Ammon's horn (tissue), 1 donor: ENCODE measurements at regions not wholly inside any gene's neighbourhood (a gene's known extent, or its start where the extent isn't known, plus 50 kb on each side); places are given as distances from the start of the nearest gene placed in this dataset.

Experiments used
- DNase-seq: peaks from one replicate; pipeline ENCODE4 v3.0.0-alpha.2; 2016; ENCODE audit warnings: low spot score

GRCh38 chr1:177472567-177472966 lies 301.8 kb downstream of the BRINP2 start:
- no peak for DNase-seq

GRCh38 chr1:177471244-177471643 lies 300.5 kb downstream of the BRINP2 start:
- no peak for DNase-seq

- DNase-seq, result no peak
Measured at GRCh38 chr1:177469519-177469918, 298.8 kb downstream of the BRINP2 start.

- no peak for DNase-seq
Measured at GRCh38 chr1:177466286-177466685, 295.5 kb downstream of the BRINP2 start.

GRCh38 chr1:177464686-177465085 lies 293.9 kb downstream of the BRINP2 start:
- DNase-seq, result no peak

- no peak for DNase-seq
Measured at GRCh38 chr1:177451191-177451590, 280.4 kb downstream of the BRINP2 start.

- no peak for DNase-seq
Measured at GRCh38 chr1:177448652-177449357, 278.0 kb downstream of the BRINP2 start.

GRCh38 chr1:177448036-177448615 lies 277.4 kb downstream of the BRINP2 start:
- DNase-seq, result no peak

- no peak for DNase-seq
Measured at GRCh38 chr1:177444997-177445746, 274.4 kb downstream of the BRINP2 start.

GRCh38 chr1:177443003-177443402 lies 272.2 kb downstream of the BRINP2 start:
- DNase-seq, result no peak

GRCh38 chr1:177442584-177442983 lies 271.8 kb downstream of the BRINP2 start:
- DNase-seq, result no peak

- no peak for DNase-seq
Measured at GRCh38 chr1:177441281-177441680, 270.5 kb downstream of the BRINP2 start.

GRCh38 chr1:177440821-177441220 lies 270.1 kb downstream of the BRINP2 start:
- DNase-seq, result no peak

- DNase-seq, result no peak
Measured at GRCh38 chr1:177439301-177439700, 268.5 kb downstream of the BRINP2 start.

- DNase-seq, result no peak
Measured at GRCh38 chr1:177435364-177435763, 264.6 kb downstream of the BRINP2 start.

GRCh38 chr1:177432897-177433296 lies 262.1 kb downstream of the BRINP2 start:
- DNase-seq, result no peak

GRCh38 chr1:177431123-177431522 lies 260.4 kb downstream of the BRINP2 start:
- DNase-seq, result no peak

- DNase-seq, result no peak
Measured at GRCh38 chr1:177429234-177429633, 258.5 kb downstream of the BRINP2 start.

- no peak for DNase-seq
Measured at GRCh38 chr1:177427811-177428210, 257.1 kb downstream of the BRINP2 start.

- DNase-seq, result peak; percentile 20
Measured at GRCh38 chr1:177426497-177426896, 255.7 kb downstream of the BRINP2 start.

GRCh38 chr1:177425199-177425598 lies 254.4 kb downstream of the BRINP2 start:
- DNase-seq, result no peak

- no peak for DNase-seq
Measured at GRCh38 chr1:177424744-177425143, 254.0 kb downstream of the BRINP2 start.

- no peak for DNase-seq
Measured at GRCh38 chr1:177423090-177423489, 252.3 kb downstream of the BRINP2 start.
